Muscle of leg (tissue), 3 donors: ENCODE measurements at regions not wholly inside any gene's neighbourhood (a gene's known extent, or its start where the extent isn't known, plus 50 kb on each side); places are given as distances from the start of the nearest gene placed in this dataset.
A peak's percentile ranks its signal among the peaks of the same experiment; 100 is the strongest.

Experiments used
- DNase-seq: peaks from one replicate; pipeline ENCODE4 v3.0.0; 2013
- H3K27ac ChIP-seq: one replicate; pipeline ENCODE4 v1.5.1; 2013; ENCODE audit warnings: mild to moderate bottlenecking, low read length, control low read depth
- H3K27me3 ChIP-seq: one replicate; pipeline ENCODE4 v1.6.1; 2013; ENCODE audit warnings: low read length; ENCODE audit not compliant: control insufficient read depth, insufficient read depth
- H3K36me3 ChIP-seq: one replicate; pipeline ENCODE4 v1.6.1; 2013; ENCODE audit warnings: low read length; ENCODE audit not compliant: control insufficient read depth, insufficient read depth
- H3K4me1 ChIP-seq: one replicate; pipeline ENCODE4 v1.6.1; 2013; ENCODE audit warnings: low read length; ENCODE audit not compliant: control insufficient read depth, insufficient read depth
- H3K4me3 ChIP-seq: one replicate; pipeline ENCODE4 v1.5.1; 2013; ENCODE audit warnings: low read length, control low read depth
- H3K9me3 ChIP-seq: replicated peaks from 2 replicates; pipeline ENCODE4 v1.6.1; 2013; ENCODE audit warnings: low read depth, low read length; ENCODE audit not compliant: control insufficient read depth
- WGBS: methylation state at CpG from one replicate; pipeline ENCODE4 v1.1.5; 2013; ENCODE audit warnings: missing lambda C conversion rate; ENCODE audit not compliant: insufficient coverage; 5-methylcytosine and 5-hydroxymethylcytosine counted together

- H3K36me3 ChIP-seq, result no peaks in the 10 kb centered on the region
- no peak overlapping the region for H3K27ac ChIP-seq
- H3K4me1 ChIP-seq, result no peaks in the 10 kb centered on the region
- no peaks in the 10 kb centered on the region for H3K27me3 ChIP-seq
- H3K9me3 ChIP-seq, result no peaks in the 10 kb centered on the region
- no peak for DNase-seq
- H3K4me3 ChIP-seq, result no peak overlapping the region
- no CpG with 5 or more reads among the region's 4 CpGs for WGBS
These were observed 212.5 kb downstream of the SOCS6 start for GRCh38 chr18:70501358-70501757.

GRCh38 chr18:70500748-70501147, 211.9 kb downstream of the SOCS6 start:
- no peak for DNase-seq
- no peaks in the 10 kb centered on the region for H3K27me3 ChIP-seq
- no peak overlapping the region for H3K27ac ChIP-seq
- no peaks in the 10 kb centered on the region for H3K4me1 ChIP-seq
- H3K36me3 ChIP-seq, result no peaks in the 10 kb centered on the region
- no peak overlapping the region for H3K4me3 ChIP-seq
- WGBS, result no CpG with 5 or more reads among the region's 2 CpGs
- H3K9me3 ChIP-seq, result no peaks in the 10 kb centered on the region

- Histone ChIP-seq H3K4me3 (no peak overlapping the region), H3K27me3 (no peaks in the 10 kb centered on the region), H3K9me3 (no peaks in the 10 kb centered on the region), H3K36me3 (no peaks in the 10 kb centered on the region), H3K4me1 (no peaks in the 10 kb centered on the region), H3K27ac (no peak overlapping the region)
- DNase-seq, result no peak
- 79% methylated on average over 31 of the region's 31 CpGs for WGBS
These were observed 210.4 kb downstream of the SOCS6 start for GRCh38 chr18:70499218-70499691.

GRCh38 chr18:70496353-70497294, 207.8 kb downstream of the SOCS6 start:
- Histone ChIP-seq H3K36me3 (no peaks in the 10 kb centered on the region), H3K27ac (no peak overlapping the region), H3K9me3 (no peaks in the 10 kb centered on the region), H3K27me3 (no peaks in the 10 kb centered on the region), H3K4me3 (no peak overlapping the region), H3K4me1 (no peaks in the 10 kb centered on the region)
- WGBS, result 50% methylated on average over 3 of the region's 8 CpGs
- no peak for DNase-seq

GRCh38 chr18:70494524-70494923, 205.7 kb downstream of the SOCS6 start:
- no peaks in the 10 kb centered on the region for H3K4me1 ChIP-seq
- no peak for DNase-seq
- no peaks in the 10 kb centered on the region for H3K36me3 ChIP-seq
- no peaks in the 10 kb centered on the region for H3K9me3 ChIP-seq
- no peaks in the 10 kb centered on the region for H3K27me3 ChIP-seq
- no peak overlapping the region for H3K4me3 ChIP-seq
- no peak overlapping the region for H3K27ac ChIP-seq
- WGBS, result 75% methylated on average over 2 of the region's 2 CpGs

GRCh38 chr18:70493461-70493860, 204.6 kb downstream of the SOCS6 start:
- no peaks in the 10 kb centered on the region for H3K4me1 ChIP-seq
- H3K27ac ChIP-seq, result no peak overlapping the region
- no peaks in the 10 kb centered on the region for H3K27me3 ChIP-seq
- H3K9me3 ChIP-seq, result no peaks in the 10 kb centered on the region
- no peaks in the 10 kb centered on the region for H3K36me3 ChIP-seq
- H3K4me3 ChIP-seq, result no peak overlapping the region
- whole genome bisulfite sequencing, result 67% methylated on average over 8 of the region's 9 CpGs
- DNase-seq, result no peak

- WGBS, result no CpG with 5 or more reads among the region's 4 CpGs
These were observed 203.0 kb downstream of the SOCS6 start for GRCh38 chr18:70491734-70492348.

GRCh38 chr18:70489986-70490933, 201.4 kb downstream of the SOCS6 start:
- H3K27ac ChIP-seq, result no peak overlapping the region
- H3K4me3 ChIP-seq, result no peak overlapping the region
- 71% methylated on average over 1 of the region's 10 CpGs for WGBS
- no peaks in the 10 kb centered on the region for H3K9me3 ChIP-seq
- no peaks in the 10 kb centered on the region for H3K36me3 ChIP-seq
- DNase-seq, result peak; percentile 46
- H3K4me1 ChIP-seq, result no peaks in the 10 kb centered on the region
- no peaks in the 10 kb centered on the region for H3K27me3 ChIP-seq

More at GRCh38 chr18:70491734-70492348, 203.0 kb downstream of the SOCS6 start:
- Histone ChIP-seq H3K27me3 (no peaks in the 10 kb centered on the region), H3K27ac (no peak overlapping the region), H3K9me3 (no peaks in the 10 kb centered on the region), H3K4me3 (no peak overlapping the region), H3K36me3 (no peaks in the 10 kb centered on the region), H3K4me1 (no peaks in the 10 kb centered on the region)
- peak; percentile 16 for DNase-seq

- Histone ChIP-seq H3K27ac (no peak overlapping the region), H3K27me3 (no peaks in the 10 kb centered on the region), H3K4me3 (no peak overlapping the region), H3K9me3 (no peaks in the 10 kb centered on the region), H3K4me1 (no peaks in the 10 kb centered on the region), H3K36me3 (no peaks in the 10 kb centered on the region)
- DNase-seq, result no peak
- WGBS, result 49% methylated on average over 4 of the region's 4 CpGs
These were observed 200.7 kb downstream of the SOCS6 start for GRCh38 chr18:70489571-70489970.
